MV-4-11 (cell line): ENCODE measurements at regions not wholly inside any gene's neighbourhood (a gene's known extent, or its start where the extent isn't known, plus 50 kb on each side); places are given as distances from the start of the nearest gene placed in this dataset.
A peak's percentile ranks its signal among the peaks of the same experiment; 100 is the strongest.

ENCODE experiments used
- DNase-seq: peaks from one replicate; lab custom pipeline; 2025; lab: John Stamatoyannopoulos, UW

GRCh38 chr9:38158628-38159027 lies 89.6 kb upstream of the SHB start:
- no peak for DNase-seq

- no peak for DNase-seq
These were observed 88.7 kb upstream of the SHB start for GRCh38 chr9:38157711-38158110.

GRCh38 chr9:38154501-38155421 lies 85.7 kb upstream of the SHB start:
- DNase-seq, result no peak

- no peak for DNase-seq
These were observed 84.9 kb upstream of the SHB start for GRCh38 chr9:38153910-38154291.

GRCh38 chr9:38153152-38153909 lies 84.3 kb upstream of the SHB start:
- no peak for DNase-seq

- no peak for DNase-seq
These were observed 80.6 kb upstream of the SHB start for GRCh38 chr9:38149647-38150046.

GRCh38 chr9:38146844-38147243 lies 77.8 kb upstream of the SHB start:
- no peak for DNase-seq

GRCh38 chr9:38145526-38146053 lies 76.6 kb upstream of the SHB start:
- no peak for DNase-seq

- DNase-seq, result no peak
These were observed 75.4 kb upstream of the SHB start for GRCh38 chr9:38144421-38144820.

GRCh38 chr9:38141746-38142591 lies 72.9 kb upstream of the SHB start:
- no peak for DNase-seq

GRCh38 chr9:38138276-38138675 lies 69.2 kb upstream of the SHB start:
- no peak for DNase-seq

GRCh38 chr9:38137342-38137741 lies 68.3 kb upstream of the SHB start:
- DNase-seq, result no peak

- no peak for DNase-seq
These were observed 67.4 kb upstream of the SHB start for GRCh38 chr9:38136386-38136785.

GRCh38 chr9:38134611-38135237 lies 65.7 kb upstream of the SHB start:
- no peak for DNase-seq

- DNase-seq, result no peak
These were observed 64.6 kb upstream of the SHB start for GRCh38 chr9:38133595-38133994.

- no peak for DNase-seq
These were observed 63.9 kb upstream of the SHB start for GRCh38 chr9:38132956-38133355.

GRCh38 chr9:38131729-38132128 lies 62.7 kb upstream of the SHB start:
- DNase-seq, result no peak

GRCh38 chr9:38130724-38131123 lies 61.7 kb upstream of the SHB start:
- no peak for DNase-seq

- DNase-seq, result peak; percentile 18
These were observed 60.3 kb upstream of the SHB start for GRCh38 chr9:38129366-38129765.

GRCh38 chr9:38128752-38129270 lies 59.8 kb upstream of the SHB start:
- no peak for DNase-seq

GRCh38 chr9:38127271-38127839 lies 58.3 kb upstream of the SHB start:
- DNase-seq, result peak; percentile 6
